GM19023 (cell line): ENCODE measurements at regions not wholly inside any gene's neighbourhood (a gene's known extent, or its start where the extent isn't known, plus 50 kb on each side); places are given as distances from the start of the nearest gene placed in this dataset.

Source experiments
- ATAC-seq: cut with Tn5 transposase; IDR thresholded peaks from one replicate; pipeline ENCODE4 v1.9.1; 2021; ENCODE audit warnings: mild to moderate bottlenecking, moderate library complexity; ENCODE audit not compliant: unreplicated experiment

- ATAC-seq = no peak
Observed at GRCh38 chr5:167888393-167888792, 403.1 kb upstream of the WWC1 start.

DNA sequence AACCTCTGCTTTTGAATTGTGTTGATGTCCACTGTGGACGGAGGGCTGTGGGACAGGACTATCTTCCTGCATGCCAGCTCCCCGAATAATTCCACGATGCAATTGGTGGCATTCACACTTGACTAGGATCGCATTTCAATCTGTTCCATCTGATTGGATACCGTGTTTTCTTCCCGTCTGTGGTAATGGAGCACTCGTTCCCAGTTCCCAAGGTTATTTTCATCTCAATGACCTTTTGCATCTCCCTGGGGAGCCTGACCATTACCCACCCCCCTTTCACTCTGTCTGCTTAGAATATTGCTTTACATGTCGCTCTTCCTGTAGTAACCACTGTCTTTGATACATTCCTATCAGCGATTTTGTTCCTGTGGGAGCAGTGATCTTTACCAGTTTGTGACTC lies 402.2 kb upstream of the WWC1 start:
- ATAC-seq = no peak

DNA sequence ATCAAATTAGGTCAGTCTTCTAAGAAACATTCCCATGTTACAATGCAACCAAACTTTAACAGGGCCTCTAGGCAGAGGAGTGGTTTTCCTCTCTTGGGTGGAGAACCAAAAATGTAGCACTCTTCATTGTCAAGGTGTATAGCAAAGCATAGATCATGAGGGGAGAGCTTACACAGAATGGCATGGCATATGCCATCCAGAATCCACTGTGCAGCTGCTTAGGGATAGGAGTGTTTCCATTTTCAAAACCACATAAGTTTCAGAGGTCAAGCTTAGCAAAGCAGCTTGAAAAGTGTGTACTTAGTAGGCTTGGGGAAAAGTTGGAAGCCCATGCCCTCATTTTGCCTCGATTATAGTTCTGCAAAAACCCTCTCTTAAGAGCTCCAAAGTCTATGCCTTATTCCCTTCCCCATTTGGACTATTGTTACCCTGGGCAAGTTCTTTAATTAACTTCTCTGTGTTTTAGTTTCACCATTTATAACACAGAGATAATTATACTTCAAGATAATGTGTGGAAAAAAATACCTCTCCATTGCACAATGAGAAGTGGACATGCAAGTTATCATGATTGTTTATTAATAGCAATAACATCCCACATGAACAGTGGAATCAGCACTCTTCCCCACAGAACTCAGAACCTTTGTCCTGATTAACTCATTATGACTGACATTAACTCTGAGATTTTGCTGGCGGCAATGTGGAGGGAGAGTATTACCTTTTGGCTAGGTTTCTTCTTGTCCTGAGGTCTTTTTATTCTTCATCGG lies 398.9 kb upstream of the WWC1 start:
- no peak for ATAC-seq

GRCh38 chr5:167893271-167893670 lies 398.2 kb upstream of the WWC1 start:
- ATAC-seq = no peak

GRCh38 chr5:167894631-167895472 lies 396.6 kb upstream of the WWC1 start:
- no peak for ATAC-seq

- no peak for ATAC-seq
Observed at GRCh38 chr5:167895899-167896659, 395.4 kb upstream of the WWC1 start.

GRCh38 chr5:167896814-167897213 lies 394.6 kb upstream of the WWC1 start:
- ATAC-seq = no peak

- ATAC-seq = no peak
Observed at GRCh38 chr5:167897371-167897770, 394.1 kb upstream of the WWC1 start.

DNA sequence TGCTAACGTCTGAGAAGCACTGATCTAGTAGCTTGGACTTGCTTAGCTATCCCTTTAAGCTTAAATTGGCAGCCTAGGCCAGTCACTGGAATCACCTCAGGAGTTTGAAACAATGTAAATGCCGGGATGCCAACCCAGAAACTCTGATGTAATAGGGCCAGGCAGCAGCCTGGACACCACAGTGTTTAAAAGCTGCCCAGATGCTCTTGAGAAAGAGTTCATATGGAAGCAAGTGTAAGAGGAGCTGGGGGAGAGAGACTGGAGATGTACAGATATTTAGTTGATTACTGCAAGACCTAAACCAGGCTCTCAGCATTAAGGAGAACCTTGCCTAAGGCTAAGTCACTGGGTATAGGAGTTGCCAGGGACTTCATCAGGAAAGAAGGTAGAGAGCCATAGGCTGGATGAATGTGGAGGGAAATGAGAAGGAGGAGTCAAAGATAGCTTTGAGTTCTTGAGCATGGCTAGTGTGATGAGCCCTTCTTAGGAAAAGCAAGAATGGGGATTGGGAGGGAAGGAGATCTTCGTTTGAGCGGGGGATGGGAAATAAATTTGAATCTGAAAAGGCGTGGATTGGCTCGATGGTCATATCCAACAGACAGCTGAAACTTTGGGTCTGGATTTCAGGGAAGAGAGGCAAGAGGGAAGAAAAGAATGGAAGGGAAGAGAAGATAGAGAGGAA lies 392.9 kb upstream of the WWC1 start:
- ATAC-seq = no peak

- ATAC-seq = no peak
Observed at GRCh38 chr5:167899490-167900070, 391.9 kb upstream of the WWC1 start.

GRCh38 chr5:167900340-167900935 lies 391.0 kb upstream of the WWC1 start:
- no peak for ATAC-seq

DNA sequence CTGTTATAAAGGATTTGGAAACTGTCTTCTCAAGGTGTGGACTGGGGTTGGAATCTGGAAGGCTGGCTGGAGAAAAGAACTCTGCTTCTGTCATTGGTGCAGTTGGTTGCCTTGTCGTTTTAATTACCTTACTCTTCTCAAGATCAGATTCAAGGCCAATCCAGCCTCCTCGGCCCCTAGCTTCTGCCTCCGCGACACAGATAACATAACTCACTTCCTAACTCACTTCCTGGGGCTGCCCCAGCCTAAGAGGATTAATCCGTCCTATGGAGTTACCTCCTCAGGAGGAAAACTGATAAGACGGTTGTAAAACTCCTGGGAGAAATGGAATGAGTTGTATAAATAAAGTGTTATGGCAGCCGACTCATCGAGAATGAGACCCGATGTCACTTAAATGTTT lies 389.1 kb upstream of the WWC1 start:
- ATAC-seq = no peak

GRCh38 chr5:167903243-167903642 lies 388.2 kb upstream of the WWC1 start:
- ATAC-seq = no peak

GRCh38 chr5:167903659-167904058 lies 387.8 kb upstream of the WWC1 start:
- no peak for ATAC-seq

DNA sequence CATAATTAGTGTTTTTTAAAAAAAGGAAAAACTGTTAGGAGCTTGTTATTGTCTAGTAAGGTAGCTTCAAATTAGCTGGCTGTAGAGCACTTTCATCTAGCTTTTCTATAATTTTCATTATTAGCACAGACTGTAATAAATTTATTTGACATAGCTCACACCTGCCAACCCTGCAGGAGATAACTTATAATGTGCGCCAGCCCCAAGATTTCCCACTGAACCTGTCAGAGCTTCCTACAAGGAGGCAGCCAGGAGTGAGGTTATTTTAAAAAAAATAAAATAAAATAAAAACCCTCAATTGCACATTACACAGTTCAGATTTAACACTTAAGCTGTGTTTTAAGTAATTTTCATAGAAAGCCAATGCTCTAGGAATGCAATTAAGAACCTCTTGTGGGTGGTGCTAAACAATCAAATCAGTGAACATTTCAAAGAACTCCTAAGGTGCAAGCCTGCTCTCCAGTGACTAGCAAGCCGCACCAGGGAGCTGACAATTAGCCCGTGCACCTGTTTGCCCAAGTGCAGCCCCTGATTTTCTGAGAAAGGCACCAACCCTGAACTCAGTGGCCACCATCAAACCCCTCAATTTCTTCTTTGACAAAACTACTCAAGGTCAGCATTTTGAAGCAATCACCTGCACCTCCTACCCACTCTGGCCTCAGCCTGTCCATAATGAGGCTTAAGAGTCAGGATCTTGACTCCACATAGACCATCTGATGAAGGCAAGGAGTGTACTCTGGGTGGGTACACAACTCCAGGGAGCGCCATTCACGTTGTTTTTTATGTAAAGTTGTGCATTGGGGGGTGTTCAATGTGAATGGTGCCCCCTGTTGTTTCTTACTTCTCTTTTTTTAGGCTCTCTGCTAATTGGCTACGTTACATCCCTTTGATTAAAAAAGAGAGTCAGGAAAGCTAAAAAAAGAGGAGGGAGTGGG lies 385.3 kb upstream of the WWC1 start:
- no peak for ATAC-seq

GRCh38 chr5:167908606-167909005 lies 382.8 kb upstream of the WWC1 start:
- ATAC-seq = no peak

GRCh38 chr5:167912941-167913665 lies 378.3 kb upstream of the WWC1 start:
- ATAC-seq = no peak

GRCh38 chr5:167915237-167915636 lies 376.2 kb upstream of the WWC1 start:
- ATAC-seq = no peak
